Left renal pelvis (tissue), 4 donors: ENCODE measurements at regions not wholly inside any gene's neighbourhood (a gene's known extent, or its start where the extent isn't known, plus 50 kb on each side); places are given as distances from the start of the nearest gene placed in this dataset.
"Not testable (repeated sequence)": the region's sequence is repeated elsewhere in the genome, so short reads cannot be mapped to it uniquely, and the experiment has no call there.

Experiments used
- DNase-seq, 4 donors: peaks; one replicate each; pipeline ENCODE4 v3.0.0-alpha.2; 2013; ENCODE audit warnings: low read depth in 4 of 4, low spot score in 3 of 4

DNA sequence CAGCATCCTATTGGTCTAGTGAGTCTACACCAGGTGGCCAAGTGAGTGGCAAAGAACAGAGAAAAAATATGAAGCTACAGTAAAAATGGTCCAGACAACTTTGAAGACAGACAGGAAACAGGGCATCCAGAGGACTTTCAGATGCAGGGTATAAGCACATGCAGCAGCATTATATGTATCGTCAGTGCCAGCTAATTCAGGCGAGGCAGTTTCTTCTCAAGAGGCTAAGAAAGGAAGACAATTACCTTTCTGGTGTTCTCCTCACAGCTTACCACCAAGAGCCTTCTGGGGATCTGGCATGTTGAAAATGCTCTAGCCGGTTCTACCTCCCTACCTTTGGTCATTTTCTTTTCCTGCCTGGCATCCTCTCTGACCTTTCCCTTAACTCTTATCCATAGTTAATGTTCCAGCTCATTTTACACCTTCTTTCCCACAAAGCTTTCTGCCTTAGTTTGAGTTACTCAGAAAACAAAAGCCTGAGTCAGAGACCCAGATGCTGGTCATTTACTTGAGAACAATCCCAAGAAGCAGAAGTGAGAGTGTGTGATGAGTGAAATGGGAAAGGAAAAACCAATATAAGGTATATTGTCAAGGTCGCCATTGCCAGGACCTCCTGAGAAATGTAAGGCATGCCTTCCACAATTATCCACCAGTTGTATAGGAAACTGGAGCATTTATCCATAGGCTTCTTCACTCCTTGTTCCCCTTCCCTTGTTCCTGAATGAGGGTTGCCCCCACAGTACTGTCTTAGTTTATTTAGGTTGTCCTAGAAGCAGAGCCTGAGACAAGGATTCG is 444.1 kb downstream of the PLPP3 start:
- DNase-seq = no peak

GRCh38 chr1:56133522-56134472 is 445.6 kb downstream of the PLPP3 start:
- DNase-seq = no peak

- no peak for DNase-seq
Measured at GRCh38 chr1:56132520-56132919, 446.8 kb downstream of the PLPP3 start.

- no peak for DNase-seq
Measured at GRCh38 chr1:56129837-56130236, 449.5 kb downstream of the PLPP3 start.

GRCh38 chr1:56125316-56125715 is 454.0 kb downstream of the PLPP3 start:
- no peak for DNase-seq

- no peak for DNase-seq
Measured at GRCh38 chr1:56123826-56124225, 455.5 kb downstream of the PLPP3 start.

DNA sequence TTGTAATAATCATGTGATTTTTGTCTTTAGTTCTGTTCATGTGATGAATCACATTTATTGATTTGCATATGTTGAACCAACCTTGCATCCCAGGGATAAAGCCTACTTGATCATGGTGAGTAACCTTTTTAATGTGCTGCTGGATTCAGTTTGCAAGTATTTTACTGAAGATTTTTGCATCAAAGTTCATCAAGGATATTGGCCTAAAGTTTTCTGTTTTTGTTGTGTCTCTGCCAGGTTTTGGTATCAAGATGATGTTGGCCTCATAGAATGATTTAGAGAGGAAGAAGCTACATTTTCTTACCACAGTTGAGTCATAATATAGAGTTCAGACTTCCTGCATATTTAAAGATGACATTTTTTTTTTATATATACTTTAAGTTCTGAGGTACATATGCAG is 455.9 kb downstream of the PLPP3 start:
- DNase-seq = no peak

DNA sequence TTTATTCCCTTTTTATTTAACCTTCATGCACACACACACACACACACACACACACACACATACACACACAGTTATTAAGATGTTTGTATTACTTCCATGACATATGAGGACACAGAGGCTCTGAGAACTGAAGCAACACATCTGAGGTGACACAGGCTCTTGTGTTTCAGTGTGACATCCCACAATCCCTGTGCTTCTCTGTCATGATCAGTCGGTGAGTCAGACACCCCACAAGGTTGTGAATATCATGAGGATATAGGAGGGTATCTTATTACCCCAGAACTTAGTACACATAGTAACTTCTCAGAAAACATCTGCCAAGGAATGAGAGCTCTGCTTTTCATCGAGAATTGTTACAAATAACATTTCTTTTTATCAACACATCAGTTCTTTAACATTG is 459.3 kb downstream of the PLPP3 start:
- DNase-seq = no peak

DNA sequence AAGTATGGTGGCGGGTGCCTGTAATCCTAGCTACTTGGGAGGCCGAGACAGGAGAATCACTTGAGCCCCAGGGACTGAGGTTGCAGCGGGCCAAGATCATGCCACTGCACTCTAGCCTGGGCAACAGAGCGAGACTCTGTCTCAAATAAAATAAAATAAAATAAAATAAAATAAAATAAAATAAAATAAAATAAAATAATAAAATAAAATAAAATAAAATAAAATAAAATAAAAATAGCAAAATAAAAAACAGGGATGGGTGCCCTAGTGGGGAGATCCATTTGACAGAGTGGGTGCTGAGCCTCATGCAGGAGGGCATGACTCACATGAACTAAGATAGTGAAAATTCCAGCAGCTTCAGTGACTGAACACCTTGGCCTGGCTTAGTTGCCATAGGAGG is 460.7 kb downstream of the PLPP3 start:
- DNase-seq = not testable (repeated sequence)

GRCh38 chr1:56115701-56116100 is 463.7 kb downstream of the PLPP3 start:
- DNase-seq = no peak

GRCh38 chr1:56113679-56114078 is 465.7 kb downstream of the PLPP3 start:
- DNase-seq = no peak

GRCh38 chr1:56107275-56107638 is 472.1 kb downstream of the PLPP3 start:
- DNase-seq = no peak

DNA sequence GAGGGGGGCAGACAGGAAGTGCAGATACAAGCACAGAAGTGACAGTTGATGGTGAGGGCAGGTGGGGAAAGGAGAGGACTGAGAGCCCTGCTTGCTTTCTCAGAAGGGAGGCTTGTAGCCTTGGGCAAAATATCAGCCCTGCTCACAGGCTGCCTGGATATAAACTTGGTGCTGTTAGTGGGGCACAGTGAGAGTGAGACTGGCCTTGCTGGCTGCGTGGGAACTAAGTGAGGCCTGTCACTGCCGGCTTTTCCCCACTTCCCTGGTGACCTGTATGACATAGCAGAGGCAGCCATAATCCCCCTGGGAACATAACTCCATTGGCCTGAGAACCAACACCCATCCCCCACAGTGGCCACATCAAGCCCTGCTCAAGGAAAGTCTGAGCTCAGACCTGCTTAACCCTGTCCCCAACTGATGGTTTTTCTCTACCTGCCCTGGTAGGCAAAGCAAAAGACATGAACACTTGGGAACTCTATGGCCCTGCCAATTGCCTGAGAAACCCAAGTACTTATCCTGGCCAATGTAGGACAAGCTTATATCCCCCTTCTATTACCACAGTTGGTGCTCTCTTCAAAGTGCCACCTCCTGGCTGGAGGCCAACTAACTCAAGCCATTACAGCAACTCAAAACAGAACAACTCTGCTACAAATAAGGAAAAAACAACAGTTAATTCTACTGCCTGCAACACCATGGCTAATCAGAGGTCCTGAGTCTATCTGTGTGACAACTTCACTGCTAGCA is 472.7 kb downstream of the PLPP3 start:
- no peak for DNase-seq

DNA sequence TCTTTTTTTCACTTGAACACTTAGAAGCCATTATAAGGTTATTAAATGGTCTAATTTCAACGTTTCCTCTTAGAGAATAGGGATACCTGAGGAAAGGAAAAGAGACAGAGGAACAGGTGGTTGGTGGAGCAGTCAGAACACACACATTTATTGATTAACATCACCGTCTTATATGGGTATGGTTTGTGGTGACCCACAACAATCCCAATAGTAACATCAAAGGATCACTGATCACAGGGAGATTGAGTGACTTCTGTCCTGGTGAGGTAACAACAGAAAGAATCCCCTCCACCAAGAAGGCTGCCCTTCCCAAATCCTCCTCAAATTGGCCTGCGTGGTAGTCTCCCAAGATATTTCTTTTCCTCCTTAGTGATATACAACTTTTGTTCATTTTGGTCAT is 474.0 kb downstream of the PLPP3 start:
- DNase-seq = no peak

DNA sequence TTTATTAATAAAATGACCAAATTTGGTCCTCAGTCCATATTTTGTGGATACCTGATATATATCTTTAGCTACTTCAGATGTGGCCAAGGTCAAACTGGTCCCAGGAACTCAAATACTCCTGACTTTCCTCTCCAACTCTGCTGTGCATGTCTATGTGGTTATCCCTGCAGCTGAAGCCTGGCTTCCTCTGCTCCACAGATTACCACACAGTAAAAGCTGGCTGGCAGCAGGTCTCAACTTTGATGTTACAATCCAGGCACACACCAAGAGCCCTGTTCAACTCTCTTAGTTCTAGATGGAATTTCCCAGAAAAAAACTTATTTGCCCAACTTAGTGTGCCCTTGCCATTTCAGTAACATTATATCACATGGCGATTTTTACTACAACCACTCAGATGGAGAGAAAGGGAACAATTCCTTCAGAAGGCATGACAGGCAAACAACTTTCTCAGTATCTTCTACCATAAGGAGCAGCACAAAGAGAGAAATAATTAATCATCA is 479.5 kb downstream of the PLPP3 start:
- no peak for DNase-seq

DNA sequence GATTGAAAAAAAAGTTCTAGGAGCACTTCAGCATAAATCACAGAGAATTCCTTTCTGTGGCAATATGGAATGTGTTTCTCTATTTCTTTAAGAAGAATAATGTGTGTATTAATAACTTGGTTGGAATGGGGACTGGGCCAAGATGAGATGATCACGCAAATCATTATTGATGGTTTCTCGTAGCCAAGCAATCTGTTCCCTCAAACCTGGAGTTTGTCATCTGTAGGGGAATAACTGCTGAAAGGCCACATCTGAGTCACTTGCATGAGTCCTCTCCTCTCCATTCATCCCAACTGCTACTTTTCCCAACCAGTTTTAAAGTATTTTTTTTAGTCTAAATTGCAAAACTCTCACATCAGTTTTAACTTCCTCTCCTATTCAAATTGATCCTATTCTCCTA is 480.4 kb downstream of the PLPP3 start:
- no peak for DNase-seq

DNA sequence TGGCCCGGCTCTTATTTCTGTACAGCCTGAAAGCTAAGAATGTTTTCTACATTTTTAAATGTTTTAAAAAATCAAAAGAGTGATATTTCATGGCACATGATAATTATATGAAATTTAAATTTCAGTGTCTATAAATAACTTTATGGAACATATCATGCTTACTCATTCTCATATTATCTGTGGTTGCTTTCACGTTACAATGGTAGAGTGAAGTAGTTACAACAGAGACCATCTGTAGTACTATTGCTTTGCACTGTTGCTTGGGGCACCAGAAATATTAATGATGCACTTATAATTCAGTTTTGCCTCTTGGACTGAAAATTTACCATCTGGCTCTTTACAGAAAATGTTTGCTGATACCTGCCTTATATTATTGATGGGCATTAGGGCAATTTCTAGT is 481.6 kb downstream of the PLPP3 start:
- DNase-seq = no peak

- DNase-seq = no peak
Measured at GRCh38 chr1:56095696-56096665, 483.4 kb downstream of the PLPP3 start.

- no peak for DNase-seq
Measured at GRCh38 chr1:56094168-56094567, 485.2 kb downstream of the PLPP3 start.
